Stimulated activated CD4-positive, alpha-beta T cell treated with anti-CD3 and anti-CD28 coated beads, Interleukin-15, amount 100 ng/mL, for 48 hours (primary cell): ENCODE measurements at regions not wholly inside any gene's neighbourhood (a gene's known extent, or its start where the extent isn't known, plus 50 kb on each side); places are given as distances from the start of the nearest gene placed in this dataset.
A peak's percentile ranks its signal among the peaks of the same experiment; 100 is the strongest.

Experiments used
- DNase-seq, 2 donors: peaks; one replicate each; pipeline ENCODE4 v3.0.0-alpha.2; 2020; ENCODE audit warnings: low read depth in 2 of 2

DNA sequence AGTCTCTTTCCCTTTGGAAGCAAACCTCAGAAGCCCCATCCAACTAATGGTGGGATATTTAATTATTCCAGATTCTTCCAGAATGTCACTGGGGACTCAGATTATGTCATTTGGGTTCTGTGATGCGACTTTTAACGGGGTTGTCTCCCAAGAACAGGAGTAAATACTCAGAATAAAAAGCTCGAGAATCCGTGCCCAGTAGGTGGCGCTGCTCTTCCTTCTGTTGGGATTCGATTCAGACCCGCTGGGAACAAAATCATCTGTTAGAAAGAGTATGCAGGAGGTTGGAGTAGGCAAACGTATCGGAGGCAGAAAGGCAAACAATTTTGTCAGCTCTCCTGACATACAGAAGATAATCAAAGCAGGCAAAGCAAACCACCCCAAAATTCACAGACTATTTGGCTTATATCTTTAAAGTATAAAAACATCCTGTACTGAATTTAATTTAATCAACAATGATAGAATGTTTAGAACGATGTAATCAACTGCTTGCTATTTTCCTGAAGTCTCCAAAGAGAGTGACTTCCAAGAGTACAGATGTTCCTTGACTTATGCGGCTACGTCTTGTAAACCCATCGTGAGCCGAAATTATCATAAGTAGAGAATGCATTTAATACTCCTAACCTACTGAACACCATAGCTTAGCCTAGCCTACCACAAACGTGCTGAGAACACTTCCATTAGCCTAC lies 169.8 kb upstream of the RAI14 start:
- DNase-seq = peak; percentile 45 to 54

DNA sequence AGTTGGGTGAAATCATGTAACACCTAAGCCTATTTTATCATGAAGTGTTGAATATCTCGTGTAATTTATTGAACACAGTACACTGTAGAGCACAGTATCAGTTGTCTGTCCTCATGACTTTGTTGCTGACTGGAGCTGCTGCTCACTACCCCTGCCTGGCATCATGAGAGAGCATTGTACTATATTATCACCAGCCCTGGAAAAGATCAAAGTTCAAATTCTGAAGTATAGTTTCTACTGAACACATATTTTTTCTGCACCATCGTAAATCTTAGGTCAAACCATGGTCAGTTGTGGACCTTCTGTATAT lies 169.3 kb upstream of the RAI14 start:
- no peak for DNase-seq

DNA sequence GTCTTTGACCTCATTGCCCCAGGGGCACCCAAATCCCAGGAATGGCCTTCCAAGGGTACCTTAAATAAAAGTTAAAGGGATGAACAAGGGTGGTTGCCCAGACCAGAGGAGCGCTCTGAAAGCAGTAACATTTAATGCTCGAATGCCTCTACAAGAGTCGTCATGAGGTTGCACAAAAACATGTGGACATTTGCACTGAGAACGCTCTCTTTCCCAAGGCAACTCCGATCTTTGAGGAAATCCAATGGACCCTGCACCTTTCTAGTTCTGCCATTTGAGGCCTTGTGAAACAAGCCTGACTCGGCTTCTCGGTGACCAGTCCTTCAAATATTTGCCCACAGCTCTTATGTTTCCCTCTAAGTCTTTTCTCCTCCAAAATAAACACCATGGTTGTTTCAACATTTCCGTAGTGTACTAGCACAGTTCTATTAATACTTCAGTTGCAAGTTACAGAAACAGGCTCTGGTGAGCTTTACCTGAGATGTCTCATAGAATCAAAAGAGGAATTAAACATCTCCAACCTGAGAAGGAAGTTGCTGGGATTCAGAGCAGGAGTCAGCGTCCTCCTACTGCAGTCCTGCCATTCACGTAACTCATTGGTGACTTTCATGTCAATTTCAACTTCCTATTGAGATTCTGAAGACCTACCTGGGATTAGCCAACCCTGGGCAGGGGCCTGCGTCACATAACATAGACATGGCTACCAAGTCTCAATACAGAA lies 168.8 kb upstream of the RAI14 start:
- no peak for DNase-seq

DNA sequence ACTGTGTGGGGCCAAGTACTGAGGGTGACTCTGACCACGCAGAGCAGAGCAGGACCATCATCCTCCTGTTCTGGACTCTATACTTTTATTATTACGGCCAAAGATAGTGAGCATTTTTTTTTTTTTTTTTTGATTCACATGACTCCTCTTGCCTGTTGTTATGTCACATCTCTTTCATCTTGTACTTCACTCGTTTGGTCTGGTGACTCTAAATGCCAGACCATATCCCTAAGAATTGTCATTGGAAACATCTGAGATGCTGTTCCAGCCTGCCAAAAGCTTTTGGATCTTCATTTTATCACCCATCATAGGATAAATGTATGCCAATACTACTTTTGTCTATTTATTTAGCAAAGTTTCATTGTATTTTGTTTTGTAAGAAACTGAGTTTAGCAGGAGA lies 168.2 kb upstream of the RAI14 start:
- no peak for DNase-seq

DNA sequence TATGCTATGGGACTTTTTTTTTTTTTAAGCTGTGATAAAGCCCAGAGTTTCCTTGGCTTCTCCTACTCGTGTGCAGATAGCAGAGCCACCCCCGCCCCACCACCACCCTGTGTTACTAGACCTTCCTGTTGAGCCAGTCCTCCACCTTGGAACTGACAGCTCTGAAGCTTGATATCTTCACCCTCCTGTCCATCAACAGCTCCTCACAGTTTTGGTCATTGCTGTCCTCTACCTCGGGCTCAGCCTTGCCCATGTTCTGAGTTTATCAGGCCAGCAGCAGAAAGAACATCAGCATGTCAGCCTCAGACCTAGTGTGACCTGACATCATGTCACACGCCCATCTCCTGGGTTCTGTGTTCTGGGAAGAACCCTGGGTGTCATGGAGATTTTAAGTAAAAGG lies 167.1 kb upstream of the RAI14 start:
- no peak for DNase-seq

DNA sequence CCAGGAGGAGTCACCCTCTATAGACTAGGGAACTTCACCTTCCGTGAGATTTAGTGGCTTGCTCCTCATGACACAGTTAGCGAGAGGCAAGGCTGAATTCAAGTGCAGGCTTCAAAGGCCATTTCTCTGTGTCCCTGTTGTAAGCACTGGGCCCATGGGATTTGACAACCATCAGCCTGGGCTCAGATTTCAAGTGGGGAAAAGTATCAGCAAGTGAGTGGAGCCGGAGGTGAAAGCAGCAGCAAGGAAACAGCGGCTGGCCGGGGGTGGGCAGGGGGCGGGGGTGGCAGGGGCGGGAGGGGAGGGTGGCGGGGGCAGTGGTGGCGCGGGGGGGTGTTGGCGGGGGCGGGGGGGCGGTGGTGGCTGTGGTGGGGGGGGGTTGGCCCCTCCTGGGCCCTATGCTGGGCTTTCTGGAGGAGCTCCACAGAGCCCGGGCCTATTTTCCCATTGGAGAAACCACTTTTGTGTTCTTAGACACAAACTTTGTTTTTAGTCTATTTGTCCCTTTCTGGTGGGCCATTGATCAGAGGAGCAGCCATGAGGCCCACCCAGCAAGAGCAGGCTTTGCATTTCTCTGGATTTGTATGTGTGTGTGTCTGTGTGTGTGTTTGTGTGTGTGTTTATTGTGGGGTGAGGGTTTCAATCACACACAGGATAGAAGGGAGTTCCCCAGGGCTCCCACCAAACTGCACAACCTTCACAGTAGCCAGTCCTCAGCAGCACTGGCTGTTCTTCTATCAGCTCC lies 165.4 kb upstream of the RAI14 start:
- DNase-seq = no peak

DNA sequence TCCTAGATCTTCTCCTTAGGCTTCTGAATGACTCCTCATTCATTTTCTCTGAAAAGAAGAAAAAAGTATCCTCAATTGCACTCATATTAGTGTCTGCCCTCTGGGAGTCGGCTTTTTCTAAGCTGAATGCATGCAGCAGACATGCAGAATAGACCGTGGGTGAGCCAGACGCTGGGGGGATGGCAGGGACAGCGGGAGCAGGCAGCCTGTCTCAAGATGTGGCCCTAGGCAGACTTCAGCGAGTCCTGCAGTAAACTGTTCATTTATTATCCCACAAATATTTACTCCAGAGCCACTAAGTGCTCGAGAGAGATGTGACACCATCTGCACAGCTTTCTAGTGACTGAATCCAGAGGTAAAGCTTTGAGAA lies 164.9 kb upstream of the RAI14 start:
- no peak for DNase-seq

DNA sequence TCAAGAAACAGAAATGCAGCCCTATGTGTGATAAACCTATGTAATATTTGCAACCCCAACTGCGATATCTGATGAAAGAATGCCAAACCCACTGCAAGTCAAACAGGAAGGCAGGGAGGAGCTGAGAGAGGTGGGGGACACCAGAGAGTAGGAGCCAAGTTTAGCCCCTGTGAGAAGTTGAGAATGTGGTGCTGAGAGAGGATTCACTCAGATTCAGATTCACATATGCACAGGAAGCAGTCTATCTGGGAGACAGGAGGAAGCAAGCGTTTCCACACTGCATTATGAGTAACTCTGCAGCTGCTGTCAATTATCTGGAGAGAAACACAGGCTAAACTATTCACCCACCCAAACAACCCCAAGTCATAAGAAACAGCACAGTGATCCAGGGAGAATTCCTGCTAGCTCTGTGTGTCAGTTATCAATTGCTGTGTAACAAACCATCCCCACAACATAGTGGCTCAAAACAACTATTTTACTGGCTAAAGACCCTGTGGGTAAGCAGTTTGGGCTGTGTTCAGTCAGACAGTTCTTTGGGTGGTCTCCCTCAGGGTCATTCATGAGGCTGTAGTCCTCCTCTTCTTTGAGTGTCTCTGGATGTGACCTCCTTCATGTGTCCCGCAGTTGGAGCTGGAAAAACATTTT lies 161.9 kb upstream of the RAI14 start:
- DNase-seq = no peak

DNA sequence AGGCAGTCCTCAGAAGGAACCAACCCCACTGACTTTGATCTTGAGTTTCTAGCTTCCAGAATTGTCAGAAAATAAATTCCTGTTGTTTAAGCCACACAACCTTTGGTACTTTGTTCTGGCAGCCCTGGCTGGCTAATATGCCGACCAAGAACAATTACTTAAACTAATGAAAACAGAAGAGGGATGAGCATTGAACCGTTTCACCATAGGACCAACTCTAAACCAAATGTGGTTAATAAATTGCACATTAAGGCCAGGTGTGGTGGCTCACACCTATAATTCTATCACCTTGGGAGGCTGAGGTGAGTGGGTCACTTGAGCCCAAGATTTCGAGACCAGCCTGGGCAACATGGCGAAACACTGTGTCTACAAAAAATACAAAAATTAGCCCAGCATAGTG lies 160.9 kb upstream of the RAI14 start:
- no peak for DNase-seq

DNA sequence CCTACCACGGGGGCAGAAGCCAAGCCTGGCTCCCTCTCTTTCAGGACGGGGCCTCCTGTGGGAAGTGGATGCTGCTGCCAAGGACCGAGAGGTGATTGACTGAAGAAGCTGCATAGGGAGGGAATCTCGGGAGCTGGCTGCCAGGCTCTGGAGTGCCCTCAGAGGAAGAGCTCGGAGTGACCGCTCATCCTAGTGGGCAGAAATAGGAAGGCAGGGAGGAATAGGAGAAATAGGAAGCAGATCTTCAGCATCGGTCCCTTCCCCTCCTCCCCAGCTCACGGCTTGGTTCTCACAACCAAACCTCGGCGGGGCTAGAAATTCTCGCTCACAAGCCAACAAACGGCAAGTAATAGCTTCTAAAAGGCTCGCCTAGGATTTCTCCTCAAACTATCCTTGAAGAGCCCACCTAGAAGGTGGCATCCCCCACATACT lies 159.9 kb upstream of the RAI14 start:
- no peak for DNase-seq

DNA sequence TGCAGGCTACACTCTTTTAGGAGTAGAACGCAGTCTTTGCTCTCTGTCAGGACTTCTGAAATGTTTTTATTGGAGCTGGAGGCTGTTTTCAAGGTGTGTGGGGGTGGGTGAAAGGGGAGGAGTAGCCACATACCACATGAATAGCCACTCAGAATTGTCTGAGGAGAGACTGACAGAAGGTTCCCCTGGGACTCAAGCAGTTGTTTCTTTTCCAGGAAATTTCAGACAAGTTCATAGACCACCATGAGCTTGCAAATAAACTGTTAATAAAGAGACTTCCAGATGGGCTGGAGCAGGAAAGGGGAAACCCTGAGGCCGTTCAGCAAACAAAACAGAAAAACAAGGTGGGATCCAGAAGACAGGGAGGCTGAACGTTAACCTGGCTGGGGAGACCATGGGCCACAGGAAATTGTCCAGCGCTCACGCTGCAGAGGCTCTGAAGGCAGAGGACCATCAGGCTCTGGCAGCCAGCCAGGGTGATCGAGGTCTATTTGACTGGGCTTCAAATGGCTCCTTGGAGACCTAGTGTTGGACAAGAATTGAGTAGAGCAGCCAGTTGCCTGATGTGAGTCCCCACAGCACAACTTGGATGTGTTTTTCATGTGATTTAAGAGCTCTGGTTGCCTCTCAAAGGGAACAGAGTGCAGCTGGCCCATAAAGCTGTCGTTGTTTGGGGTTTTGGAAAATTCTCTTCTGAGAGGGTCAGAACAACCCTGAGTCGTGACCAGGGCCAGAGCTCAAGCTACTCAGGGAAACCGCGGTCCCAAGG lies 159.2 kb upstream of the RAI14 start:
- DNase-seq = no peak

DNA sequence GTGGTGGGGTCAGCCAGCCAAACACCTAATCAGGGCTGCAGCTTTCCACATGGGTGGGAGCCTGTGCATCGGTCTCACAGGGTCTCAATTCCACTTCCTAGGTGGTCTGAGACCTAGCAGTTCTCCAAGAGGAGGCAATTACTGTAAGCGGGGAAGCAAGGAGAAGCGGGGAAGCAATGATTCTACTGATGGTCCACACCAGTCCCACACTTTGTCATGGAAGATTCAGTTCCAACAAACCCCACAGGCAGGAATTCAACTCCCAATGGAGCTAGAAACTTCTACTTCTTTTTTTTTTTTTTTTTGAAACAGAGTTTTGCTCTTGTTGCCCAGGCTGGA lies 158.7 kb upstream of the RAI14 start:
- DNase-seq = no peak

DNA sequence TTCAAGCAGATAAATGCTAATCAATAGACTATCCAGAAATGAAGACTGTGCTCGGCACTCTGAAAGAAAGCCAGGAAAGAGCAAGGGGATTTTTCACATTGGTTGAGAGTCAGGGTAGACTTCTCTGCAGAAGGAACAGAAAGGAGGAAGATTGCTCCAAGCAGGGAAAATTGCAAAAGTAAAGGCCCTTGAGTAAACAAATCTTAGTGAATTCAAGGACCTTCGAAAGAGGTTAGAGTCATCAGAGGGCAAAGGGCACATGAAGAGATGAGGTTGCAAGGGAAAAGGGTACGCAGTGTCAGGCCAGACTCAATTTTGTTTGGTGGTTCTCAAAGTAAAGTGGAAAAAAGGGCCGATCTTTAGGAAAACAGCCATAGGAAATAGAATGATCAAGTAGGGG lies 157.6 kb upstream of the RAI14 start:
- no peak for DNase-seq

DNA sequence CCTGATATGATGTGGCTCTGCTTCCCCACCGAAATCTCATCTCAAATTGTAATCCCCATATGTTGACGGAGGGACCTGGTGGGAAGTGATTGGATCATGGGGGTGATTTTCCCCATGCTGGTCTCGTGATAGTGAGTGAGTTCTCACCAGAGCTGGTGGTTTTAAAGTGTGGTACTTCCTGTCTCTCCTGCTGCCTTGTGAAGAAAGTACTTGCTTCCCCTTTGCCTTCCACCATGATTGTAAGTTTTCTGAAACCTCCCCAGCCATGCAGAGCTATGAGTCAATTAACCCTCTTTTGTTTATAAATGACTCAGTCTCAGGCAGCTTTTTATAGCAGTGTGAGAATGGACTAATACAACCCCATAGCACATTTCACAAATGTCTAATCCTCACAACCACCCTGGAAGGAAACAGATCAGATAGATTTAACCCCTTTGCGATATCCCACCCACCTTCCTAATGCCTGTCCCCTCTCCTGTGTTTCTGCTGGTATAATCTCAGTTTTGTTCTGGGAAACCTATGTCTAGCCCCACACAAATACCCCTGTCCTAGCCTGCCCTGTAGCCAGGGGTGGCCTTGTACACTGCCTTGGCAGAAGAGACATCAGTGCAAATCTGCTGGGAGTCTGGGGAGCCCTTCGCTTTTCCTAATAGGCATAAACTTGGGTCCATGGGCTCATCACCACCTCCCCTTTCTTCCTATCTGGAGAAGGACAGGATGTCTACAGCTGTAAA lies 157.0 kb upstream of the RAI14 start:
- DNase-seq = peak in 1 of 2 donors; percentile 7

DNA sequence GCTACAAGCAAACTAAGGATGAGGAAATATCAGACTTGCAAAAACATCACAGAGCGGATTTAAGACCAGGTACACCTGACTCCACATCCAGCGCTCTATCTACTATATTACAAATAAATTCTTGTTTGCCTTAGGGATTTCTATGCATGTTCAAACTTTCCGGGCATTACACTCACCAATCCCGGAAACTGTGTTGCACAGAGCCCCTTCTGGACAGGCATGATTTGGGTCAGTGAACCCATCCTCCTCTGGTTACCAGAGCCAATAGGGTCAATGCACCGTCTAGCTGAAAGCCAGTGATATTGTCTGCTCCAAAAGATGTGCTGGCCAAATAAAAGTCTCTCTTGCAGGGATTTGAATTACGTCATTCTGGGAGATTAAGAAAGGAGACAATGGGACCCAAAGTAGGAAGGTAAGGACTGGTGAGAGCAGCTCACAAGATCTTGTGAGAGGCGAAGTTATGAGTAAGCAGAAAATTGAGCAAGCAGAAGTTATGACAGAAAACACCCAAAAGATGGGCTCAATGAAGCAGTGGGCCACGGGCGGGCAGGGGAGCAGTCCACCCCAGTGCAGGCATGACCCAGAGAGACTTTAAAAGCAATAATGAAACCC lies 155.8 kb upstream of the RAI14 start:
- DNase-seq = no peak

DNA sequence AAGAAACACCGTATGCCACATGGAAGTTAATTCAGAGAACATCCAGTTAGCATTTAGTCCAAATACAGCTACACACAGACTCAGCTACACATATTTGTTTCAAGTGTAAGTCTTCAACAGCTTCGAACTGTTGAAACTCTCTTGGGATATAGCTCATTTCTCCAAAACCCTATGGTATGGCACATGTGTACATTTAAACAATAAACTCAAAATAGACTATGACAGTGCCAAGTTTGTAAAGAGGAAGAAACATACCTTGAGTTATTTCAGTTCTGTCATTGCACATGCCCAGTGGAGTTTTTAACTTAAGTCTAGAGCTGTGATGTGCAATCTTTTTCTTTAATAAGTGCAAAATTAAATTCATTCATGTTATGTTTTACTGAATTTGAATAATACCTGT lies 155.1 kb upstream of the RAI14 start:
- no peak for DNase-seq

DNA sequence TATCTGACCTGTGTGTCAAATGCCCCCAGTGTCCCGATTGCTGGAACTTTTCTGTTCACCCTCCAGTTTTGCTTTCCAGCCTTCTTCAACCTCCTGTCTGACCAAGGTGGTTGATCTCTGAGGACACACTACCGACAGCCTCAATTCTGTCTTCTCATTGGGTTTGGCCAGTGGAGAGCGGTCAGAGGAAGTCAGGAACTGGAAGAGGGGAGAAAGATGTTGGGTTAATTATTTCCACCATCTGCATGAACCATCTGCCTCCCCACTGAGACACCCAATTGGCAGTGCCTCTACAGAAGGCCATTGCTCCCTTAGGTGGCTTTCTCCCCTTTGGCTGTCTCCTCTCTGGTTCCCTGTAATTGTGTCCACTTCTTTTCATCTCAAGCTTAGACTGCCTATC lies 154.3 kb upstream of the RAI14 start:
- DNase-seq = no peak

DNA sequence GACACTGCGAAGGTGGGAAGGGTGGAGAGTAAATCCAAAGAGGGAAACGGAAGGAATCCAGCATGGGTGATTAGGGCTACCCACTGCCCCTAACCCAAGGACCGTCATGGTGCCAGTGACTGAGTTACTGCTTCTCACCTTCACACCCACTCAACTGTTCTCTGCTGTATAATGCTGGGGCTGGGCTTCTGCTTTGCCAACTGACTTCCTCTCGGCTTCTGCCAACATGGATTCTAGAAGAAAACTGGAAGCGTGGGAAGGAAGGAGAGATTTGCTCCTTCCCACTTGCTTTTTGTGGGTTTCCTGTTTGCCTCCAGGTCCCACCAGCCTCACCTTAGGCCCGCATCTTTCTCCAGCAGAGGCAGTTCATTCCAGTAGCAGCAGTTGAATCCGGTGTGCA lies 153.5 kb upstream of the RAI14 start:
- no peak for DNase-seq

DNA sequence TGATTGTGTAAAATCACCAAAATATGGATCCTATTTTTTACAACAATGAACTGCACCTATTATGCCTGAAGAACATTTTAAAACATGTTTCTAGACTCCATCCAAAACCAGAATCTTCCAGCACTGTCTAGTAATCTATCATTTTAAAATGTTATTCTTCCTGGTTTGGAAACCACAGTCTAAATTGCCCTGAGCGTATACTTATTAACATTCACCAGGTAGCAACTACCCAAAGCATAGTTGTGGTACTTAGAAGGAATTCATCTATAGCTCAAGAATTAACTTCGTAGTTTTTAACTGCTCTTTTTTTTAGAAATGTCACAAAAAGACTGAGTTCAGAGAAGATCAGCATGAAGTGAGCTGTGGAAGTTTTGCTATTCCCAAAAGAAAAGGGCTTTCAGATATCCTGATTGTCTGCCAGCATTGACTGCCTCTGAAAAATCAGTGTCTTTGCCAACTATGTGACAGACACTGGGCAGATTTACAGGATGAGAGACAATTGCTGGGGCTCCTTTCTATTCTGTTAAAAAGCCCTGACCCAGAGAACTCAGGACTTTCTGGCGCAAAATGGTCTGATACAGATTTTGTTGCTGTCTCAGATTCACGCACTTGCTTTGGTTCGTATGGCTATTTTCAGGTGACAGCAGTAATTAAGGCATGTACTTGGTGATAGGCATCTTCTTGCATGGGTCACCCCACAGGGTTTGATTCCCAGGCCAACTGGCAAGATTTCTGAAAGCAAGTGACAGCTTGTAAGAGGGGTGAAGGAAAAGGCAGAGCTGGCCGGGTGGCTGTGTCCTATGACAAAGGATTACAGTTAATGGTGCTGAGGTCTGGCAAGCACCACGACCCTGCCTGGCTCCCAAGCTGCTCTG lies 152.5 kb upstream of the RAI14 start:
- DNase-seq = no peak

DNA sequence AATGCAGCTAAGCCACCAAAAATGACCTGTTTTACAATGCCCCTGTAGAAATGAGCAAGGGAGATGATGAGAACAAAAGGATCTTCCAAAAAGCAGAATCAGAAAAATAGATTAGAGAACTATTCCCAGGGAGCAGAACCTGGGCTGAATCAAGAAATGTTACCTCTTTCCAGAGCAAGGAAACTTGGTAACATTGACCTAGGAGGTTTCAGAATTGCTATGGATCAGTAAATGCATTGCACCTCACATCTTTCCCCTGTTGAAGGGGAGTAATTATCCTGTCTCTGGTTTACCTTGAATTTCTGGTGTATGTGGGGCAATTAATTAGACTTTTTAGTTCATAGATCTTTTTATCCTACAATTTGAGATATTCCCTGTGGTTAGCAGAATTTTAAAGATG lies 151.2 kb upstream of the RAI14 start:
- DNase-seq = no peak
